ENCODE measurements at regions not wholly inside any gene's neighbourhood (a gene's known extent, or its start where the extent isn't known, plus 50 kb on each side); places are given as distances from the start of the nearest gene placed in this dataset.
"Not testable (repeated sequence)": the region's sequence is repeated elsewhere in the genome, so short reads cannot be mapped to it uniquely, and the experiment has no call there.

- DNase-seq (ENCODE audit: low spot score), result no peak
Measured at GRCh38 chr1:82177192-82177591, 376.5 kb downstream of the ADGRL2 start.

GRCh38 chr1:82171955-82172354 lies 371.2 kb downstream of the ADGRL2 start:
- DNase-seq (ENCODE audit: low spot score), result no peak

- no peak for DNase-seq (ENCODE audit: low spot score)
Measured at GRCh38 chr1:82168482-82168881, 367.7 kb downstream of the ADGRL2 start.

- no peak for DNase-seq (ENCODE audit: low spot score)
Measured at GRCh38 chr1:82165304-82165703, 364.6 kb downstream of the ADGRL2 start.

GRCh38 chr1:82162486-82163420 lies 362.0 kb downstream of the ADGRL2 start:
- DNase-seq (ENCODE audit: low spot score), result no peak

GRCh38 chr1:82161700-82162141 lies 361.0 kb downstream of the ADGRL2 start:
- no peak for DNase-seq (ENCODE audit: low spot score)

GRCh38 chr1:82160903-82161302 lies 360.2 kb downstream of the ADGRL2 start:
- DNase-seq (ENCODE audit: low spot score), result no peak

- DNase-seq (ENCODE audit: low spot score), result no peak
Measured at GRCh38 chr1:82160036-82160435, 359.3 kb downstream of the ADGRL2 start.

GRCh38 chr1:82158981-82159380 lies 358.2 kb downstream of the ADGRL2 start:
- no peak for DNase-seq (ENCODE audit: low spot score)

GRCh38 chr1:82154219-82154970 lies 353.7 kb downstream of the ADGRL2 start:
- DNase-seq (ENCODE audit: low spot score), result no peak

GRCh38 chr1:82153752-82154151 lies 353.0 kb downstream of the ADGRL2 start:
- DNase-seq (ENCODE audit: low spot score), result no peak

GRCh38 chr1:82153272-82153629 lies 352.5 kb downstream of the ADGRL2 start:
- no peak for DNase-seq (ENCODE audit: low spot score)

- no peak for DNase-seq (ENCODE audit: low spot score)
Measured at GRCh38 chr1:82152356-82153271, 351.9 kb downstream of the ADGRL2 start.

GRCh38 chr1:82145656-82146055 lies 344.9 kb downstream of the ADGRL2 start:
- DNase-seq (ENCODE audit: low spot score), result no peak

GRCh38 chr1:82143108-82143833 lies 342.5 kb downstream of the ADGRL2 start:
- no peak for DNase-seq (ENCODE audit: low spot score)

- no peak for DNase-seq (ENCODE audit: low spot score)
Measured at GRCh38 chr1:82141390-82141789, 340.7 kb downstream of the ADGRL2 start.

GRCh38 chr1:82139751-82140468 lies 339.2 kb downstream of the ADGRL2 start:
- DNase-seq (ENCODE audit: low spot score), result no peak

GRCh38 chr1:82136351-82136750 lies 335.6 kb downstream of the ADGRL2 start:
- not testable (repeated sequence) for DNase-seq (ENCODE audit: low spot score)

GRCh38 chr1:82125866-82126265 lies 325.1 kb downstream of the ADGRL2 start:
- no peak for DNase-seq (ENCODE audit: low spot score)

- DNase-seq (ENCODE audit: low spot score), result no peak
Measured at GRCh38 chr1:82125119-82125518, 324.4 kb downstream of the ADGRL2 start.

- DNase-seq (ENCODE audit: low spot score), result no peak
Measured at GRCh38 chr1:82121421-82121820, 320.7 kb downstream of the ADGRL2 start.
